ENCODE measurements at regions not wholly inside any gene's neighbourhood (a gene's known extent, or its start where the extent isn't known, plus 50 kb on each side); places are given as distances from the start of the nearest gene placed in this dataset.

DNA sequence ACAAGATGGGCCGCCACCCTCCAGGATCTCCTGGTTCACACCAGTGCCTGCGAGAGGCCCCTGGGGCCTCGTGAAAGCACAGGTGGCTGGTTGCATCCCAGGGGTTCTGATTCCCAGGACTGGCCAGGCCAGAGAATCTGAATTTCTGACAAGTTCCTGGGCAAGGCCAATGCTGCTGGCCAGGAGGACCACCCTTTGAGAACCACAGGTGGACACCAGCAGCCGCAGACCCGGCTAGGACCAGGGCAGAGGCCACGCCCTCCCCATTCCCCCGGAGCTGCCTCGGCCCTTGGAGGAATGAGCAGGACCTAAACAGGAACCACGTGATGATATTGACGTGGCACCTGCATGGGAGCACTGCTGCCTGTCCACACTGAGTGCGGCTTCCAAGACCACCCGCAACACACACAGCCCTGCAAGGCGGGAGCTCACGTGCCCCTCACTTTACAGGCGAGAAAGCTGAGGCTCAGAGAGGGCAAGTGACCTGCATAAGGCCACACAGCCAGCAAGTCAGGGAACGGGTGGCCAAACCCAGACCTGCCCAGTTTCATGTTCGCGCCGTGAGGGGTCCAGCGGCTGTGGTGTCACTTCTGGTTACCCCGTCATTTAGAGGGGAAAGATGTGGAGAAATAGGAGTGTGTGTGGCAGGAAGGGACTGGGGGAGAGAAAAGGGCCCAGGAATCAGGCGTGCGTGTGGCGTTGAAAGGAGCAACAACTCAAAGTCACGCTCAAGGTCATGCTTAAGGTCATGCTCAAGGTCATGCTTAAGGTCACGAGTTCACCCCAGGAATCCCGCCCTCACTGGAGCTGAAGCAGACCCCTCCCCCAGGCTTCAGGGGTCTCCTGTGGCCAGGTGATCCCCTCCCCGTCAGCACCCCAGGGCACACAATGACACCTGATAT is 105.9 kb upstream of the IER5L start:
- TF ChIP-seq, protein P1, sequence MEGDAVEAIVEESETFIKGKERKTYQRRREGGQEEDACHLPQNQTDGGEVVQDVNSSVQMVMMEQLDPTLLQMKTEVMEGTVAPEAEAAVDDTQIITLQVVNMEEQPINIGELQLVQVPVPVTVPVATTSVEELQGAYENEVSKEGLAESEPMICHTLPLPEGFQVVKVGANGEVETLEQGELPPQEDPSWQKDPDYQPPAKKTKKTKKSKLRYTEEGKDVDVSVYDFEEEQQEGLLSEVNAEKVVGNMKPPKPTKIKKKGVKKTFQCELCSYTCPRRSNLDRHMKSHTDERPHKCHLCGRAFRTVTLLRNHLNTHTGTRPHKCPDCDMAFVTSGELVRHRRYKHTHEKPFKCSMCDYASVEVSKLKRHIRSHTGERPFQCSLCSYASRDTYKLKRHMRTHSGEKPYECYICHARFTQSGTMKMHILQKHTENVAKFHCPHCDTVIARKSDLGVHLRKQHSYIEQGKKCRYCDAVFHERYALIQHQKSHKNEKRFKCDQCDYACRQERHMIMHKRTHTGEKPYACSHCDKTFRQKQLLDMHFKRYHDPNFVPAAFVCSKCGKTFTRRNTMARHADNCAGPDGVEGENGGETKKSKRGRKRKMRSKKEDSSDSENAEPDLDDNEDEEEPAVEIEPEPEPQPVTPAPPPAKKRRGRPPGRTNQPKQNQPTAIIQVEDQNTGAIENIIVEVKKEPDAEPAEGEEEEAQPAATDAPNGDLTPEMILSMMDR (IDR thresholded peaks at IDR 0.05), result no peak
- TF ChIP-seq POLR2A (IDR thresholded peaks at IDR 0.05; ENCODE audit: low read depth) (no peak), EP300 (IDR thresholded peaks at IDR 0.05) (no peak)

Measured in esophagus muscularis mucosa (tissue), 4 donors.